T-helper 17 cell (primary cell): ENCODE measurements at regions not wholly inside any gene's neighbourhood (a gene's known extent, or its start where the extent isn't known, plus 50 kb on each side); places are given as distances from the start of the nearest gene placed in this dataset.
"Not testable (repeated sequence)": the region's sequence is repeated elsewhere in the genome, so short reads cannot be mapped to it uniquely, and the experiment has no call there.

Experiments used
- ATAC-seq: fragments of 150-1000 bp; cut with Tn5 transposase; 2 replicates; pipeline ENCODE4 v1.10.0; 2021; ENCODE audit warnings: mild to moderate bottlenecking, moderate library complexity
- DNase-seq, 3 donors: peaks; one replicate each; pipeline versions ENCODE4 v3.0.0 to v3.0.0-alpha.2; 2020 to 2021
- H3K9me3 ChIP-seq: one replicate; pipeline ENCODE4 v1.7.0; 2013; ENCODE audit warnings: low read length, mild to moderate bottlenecking; ENCODE audit not compliant: control insufficient read depth, poor library complexity, severe bottlenecking
- H3K27ac Mint-ChIP-seq: one replicate; pipeline ENCODE4 v1.8.0; 2022; ENCODE audit warnings: mild to moderate bottlenecking, moderate library complexity, mixed read lengths
- H3K27me3 Mint-ChIP-seq: one replicate; pipeline ENCODE4 v1.8.0; 2022; ENCODE audit warnings: mixed read lengths
- H3K36me3 Mint-ChIP-seq: one replicate; pipeline ENCODE4 v1.8.0; 2022; ENCODE audit warnings: low read depth, mixed read lengths
- H3K4me1 Mint-ChIP-seq: one replicate; pipeline ENCODE4 v1.8.0; 2022; ENCODE audit warnings: mild to moderate bottlenecking, mixed read lengths
- H3K4me3 Mint-ChIP-seq: one replicate; pipeline ENCODE4 v1.8.0; 2022; ENCODE audit warnings: mild to moderate bottlenecking, moderate library complexity, mixed read lengths

- no peak overlapping the region for H3K27ac Mint-ChIP-seq
- no peak for DNase-seq
- no peaks in the 10 kb centered on the region for H3K36me3 Mint-ChIP-seq
- no peak overlapping the region for H3K4me3 Mint-ChIP-seq
- H3K9me3 ChIP-seq, result no peaks in the 10 kb centered on the region
- H3K4me1 Mint-ChIP-seq, result no peaks in the 10 kb centered on the region
- ATAC-seq, result no peak
- H3K27me3 Mint-ChIP-seq, result peaks cover 6% of the 10 kb centered on the region
Measured at GRCh38 chr1:209171151-209171550, 412.4 kb upstream of the CAMK1G start.

- Mint-ChIP-seq H3K4me1 (no peaks in the 10 kb centered on the region), H3K4me3 (no peak overlapping the region), H3K27me3 (peaks cover 10% of the 10 kb centered on the region), H3K27ac (no peak overlapping the region), H3K36me3 (no peaks in the 10 kb centered on the region)
- DNase-seq, result no peak
- no peak for ATAC-seq
- no peaks in the 10 kb centered on the region for H3K9me3 ChIP-seq
Measured at GRCh38 chr1:209172286-209172685, 411.2 kb upstream of the CAMK1G start.

- not testable (repeated sequence) for H3K36me3 Mint-ChIP-seq, H3K27ac Mint-ChIP-seq, H3K4me1 Mint-ChIP-seq
Measured at GRCh38 chr1:209172792-209173542, 410.5 kb upstream of the CAMK1G start.

GRCh38 chr1:209173796-209174195 is 409.7 kb upstream of the CAMK1G start:
- not testable (repeated sequence) for H3K9me3 ChIP-seq, DNase-seq, ATAC-seq, H3K36me3 Mint-ChIP-seq, H3K4me3 Mint-ChIP-seq, H3K27ac Mint-ChIP-seq, H3K4me1 Mint-ChIP-seq
- H3K27me3 Mint-ChIP-seq, result peaks cover 13% of the 10 kb centered on the region

More at GRCh38 chr1:209172792-209173542, 410.5 kb upstream of the CAMK1G start:
- ATAC-seq, H3K9me3 ChIP-seq, H3K4me3 Mint-ChIP-seq, DNase-seq: not testable (repeated sequence)
- peaks cover 13% of the 10 kb centered on the region for H3K27me3 Mint-ChIP-seq

GRCh38 chr1:209176866-209177430 is 406.6 kb upstream of the CAMK1G start:
- H3K4me1 Mint-ChIP-seq, result no peaks in the 10 kb centered on the region
- no peak for ATAC-seq
- H3K36me3 Mint-ChIP-seq, result no peaks in the 10 kb centered on the region
- H3K27ac Mint-ChIP-seq, result no peak overlapping the region
- peaks cover 7% of the 10 kb centered on the region for H3K27me3 Mint-ChIP-seq
- no peaks in the 10 kb centered on the region for H3K9me3 ChIP-seq
- DNase-seq, result no peak
- no peak overlapping the region for H3K4me3 Mint-ChIP-seq

- H3K9me3 ChIP-seq, result no peaks in the 10 kb centered on the region
- DNase-seq, result no peak
- Mint-ChIP-seq H3K27ac (no peak overlapping the region), H3K4me1 (no peaks in the 10 kb centered on the region), H3K4me3 (no peak overlapping the region), H3K27me3 (no peaks in the 10 kb centered on the region), H3K36me3 (no peaks in the 10 kb centered on the region)
- no peak for ATAC-seq
Measured at GRCh38 chr1:209183195-209183594, 400.3 kb upstream of the CAMK1G start.

- no peaks in the 10 kb centered on the region for H3K36me3 Mint-ChIP-seq
- H3K27me3 Mint-ChIP-seq, result no peaks in the 10 kb centered on the region
- H3K27ac Mint-ChIP-seq, result no peak overlapping the region
- no peak for ATAC-seq
- no peak overlapping the region for H3K4me3 Mint-ChIP-seq
- H3K4me1 Mint-ChIP-seq, result no peaks in the 10 kb centered on the region
- DNase-seq, result no peak
- no peaks in the 10 kb centered on the region for H3K9me3 ChIP-seq
Measured at GRCh38 chr1:209187589-209187988, 395.9 kb upstream of the CAMK1G start.

GRCh38 chr1:209190591-209191261 is 392.8 kb upstream of the CAMK1G start:
- ATAC-seq (no peak), DNase-seq (no peak)
- no peaks in the 10 kb centered on the region for H3K9me3 ChIP-seq
- Mint-ChIP-seq H3K4me3 (no peak overlapping the region), H3K27me3 (no peaks in the 10 kb centered on the region), H3K4me1 (no peaks in the 10 kb centered on the region), H3K27ac (no peak overlapping the region), H3K36me3 (no peaks in the 10 kb centered on the region)

- no peaks in the 10 kb centered on the region for H3K4me1 Mint-ChIP-seq
- DNase-seq (no peak), ATAC-seq (no peak)
- H3K27me3 Mint-ChIP-seq, result no peaks in the 10 kb centered on the region
- H3K4me3 Mint-ChIP-seq, result no peak overlapping the region
- H3K27ac Mint-ChIP-seq, result no peak overlapping the region
- H3K9me3 ChIP-seq, result no peaks in the 10 kb centered on the region
- no peaks in the 10 kb centered on the region for H3K36me3 Mint-ChIP-seq
Measured at GRCh38 chr1:209191262-209191634, 392.3 kb upstream of the CAMK1G start.

GRCh38 chr1:209196140-209196539 is 387.4 kb upstream of the CAMK1G start:
- no peak overlapping the region for H3K4me3 Mint-ChIP-seq
- no peaks in the 10 kb centered on the region for H3K4me1 Mint-ChIP-seq
- no peaks in the 10 kb centered on the region for H3K9me3 ChIP-seq
- no peak for DNase-seq
- no peaks in the 10 kb centered on the region for H3K36me3 Mint-ChIP-seq
- ATAC-seq, result no peak
- peaks cover 11% of the 10 kb centered on the region for H3K27me3 Mint-ChIP-seq
- no peak overlapping the region for H3K27ac Mint-ChIP-seq

- H3K9me3 ChIP-seq, result no peaks in the 10 kb centered on the region
- Mint-ChIP-seq H3K4me3 (no peak overlapping the region), H3K36me3 (no peaks in the 10 kb centered on the region), H3K4me1 (no peaks in the 10 kb centered on the region), H3K27ac (no peak overlapping the region), H3K27me3 (peaks cover 16% of the 10 kb centered on the region)
- DNase-seq (no peak), ATAC-seq (no peak)
Measured at GRCh38 chr1:209198961-209199750, 384.4 kb upstream of the CAMK1G start.

- Mint-ChIP-seq H3K36me3 (no peaks in the 10 kb centered on the region), H3K4me3 (no peak overlapping the region), H3K27me3 (peaks cover 22% of the 10 kb centered on the region), H3K4me1 (no peaks in the 10 kb centered on the region), H3K27ac (no peak overlapping the region)
- H3K9me3 ChIP-seq, result no peaks in the 10 kb centered on the region
- ATAC-seq (no peak), DNase-seq (no peak)
Measured at GRCh38 chr1:209199822-209200221, 383.7 kb upstream of the CAMK1G start.

GRCh38 chr1:209202321-209202720 is 381.2 kb upstream of the CAMK1G start:
- H3K4me3 Mint-ChIP-seq, H3K4me1 Mint-ChIP-seq, H3K9me3 ChIP-seq, ATAC-seq, H3K27ac Mint-ChIP-seq, DNase-seq, H3K36me3 Mint-ChIP-seq: not testable (repeated sequence)
- H3K27me3 Mint-ChIP-seq, result peaks cover 47% of the 10 kb centered on the region
